ENCODE measurements at regions not wholly inside any gene's neighbourhood (a gene's known extent, or its start where the extent isn't known, plus 50 kb on each side); places are given as distances from the start of the nearest gene placed in this dataset.

GRCh38 chr20:17878069-17878911 is 90.3 kb downstream of the SNX5 start (continued):
- TF ChIP-seq SPEN (CRISPR knock-in tag; IDR thresholded peaks at IDR 0.05; ENCODE audit: low read depth) = no peak
- TF ChIP-seq AHDC1 (CRISPR knock-in tag; IDR thresholded peaks at IDR 0.05; ENCODE audit: borderline replicate concordance) = no peak
- no peak for TF ChIP-seq RFX5 (IDR thresholded peaks at IDR 0.05; ENCODE audit: low read depth, low read length)
- TF ChIP-seq ZNF780A (CRISPR knock-in tag; IDR thresholded peaks at IDR 0.05) = peak; percentile 91
- TF ChIP-seq ONECUT2 (CRISPR knock-in tag; IDR thresholded peaks at IDR 0.05) = no peak; the same call in 1 of the 2 replicates
- no peak for TF ChIP-seq PCBP2 (optimal IDR thresholded peaks at IDR 0.05; ENCODE audit: low read depth, low read length, poor library complexity, severe bottlenecking)
- TF ChIP-seq ZZZ3 (CRISPR knock-in tag; IDR thresholded peaks at IDR 0.05; ENCODE audit: borderline replicate concordance) = no peak
- 0 out of 2 replicates have a peak, but pooled peaks have one; percentile 36 for TF ChIP-seq ZNF782 (CRISPR knock-in tag; IDR thresholded peaks at IDR 0.05; ENCODE audit: borderline replicate concordance)
- TF ChIP-seq ZBTB14 (CRISPR knock-in tag; IDR thresholded peaks at IDR 0.05) = no peak
- TF ChIP-seq ARNT (IDR thresholded peaks at IDR 0.05) = no peak
- TF ChIP-seq ZNF510 (CRISPR knock-in tag; IDR thresholded peaks at IDR 0.05; ENCODE audit: low read depth) = no peak
- no peak for TF ChIP-seq ZNF557 (CRISPR knock-in tag; IDR thresholded peaks at IDR 0.05)
- no peak for TF ChIP-seq ZFP36L1 (CRISPR knock-in tag; IDR thresholded peaks at IDR 0.05)
- no peak for TF ChIP-seq E2F5 (CRISPR knock-in tag; conservative IDR thresholded peaks at IDR 0.05)
- no peak for TF ChIP-seq KAT8 (CRISPR knock-in tag; IDR thresholded peaks at IDR 0.05)
- no peak for TF ChIP-seq SNAPC5 (CRISPR knock-in tag; IDR thresholded peaks at IDR 0.05; ENCODE audit: borderline replicate concordance)
- no peak for TF ChIP-seq POGZ (CRISPR knock-in tag; IDR thresholded peaks at IDR 0.05)
- TF ChIP-seq ZNF839 (CRISPR knock-in tag; IDR thresholded peaks at IDR 0.05; ENCODE audit: borderline replicate concordance) = no peak
- peak; percentile 19; the same call in 1 of the 2 replicates for TF ChIP-seq ZMAT3 (CRISPR knock-in tag; conservative IDR thresholded peaks at IDR 0.05)
- 0 out of 2 replicates have a peak, but pooled peaks have one; percentile 41 for TF ChIP-seq MED1 (CRISPR knock-in tag; IDR thresholded peaks at IDR 0.05)
- TF ChIP-seq HBP1 (CRISPR knock-in tag; IDR thresholded peaks at IDR 0.05; ENCODE audit: low read depth) = no peak

All from HepG2 (cell line).